BLaER1 treated with 17β-estradiol and CSF1 and Interleukin-3, amounts not matched to agents 10 nM and 100 nM (cell line): ENCODE measurements at regions not wholly inside any gene's neighbourhood (a gene's known extent, or its start where the extent isn't known, plus 50 kb on each side); places are given as distances from the start of the nearest gene placed in this dataset.
"Not testable (repeated sequence)": the region's sequence is repeated elsewhere in the genome, so short reads cannot be mapped to it uniquely, and the experiment has no call there.

Experiments
- H3K27ac ChIP-seq, 11 experiments: shearing (Covaris generic); formaldehyde crosslinking; 2 replicates each; pipeline ENCODE4 v1.8.1; 2022
- H3K27me3 ChIP-seq, 11 experiments: shearing (Covaris generic); formaldehyde crosslinking; 2 replicates each; pipeline ENCODE4 v1.8.1; 2022
- H3K36me3 ChIP-seq, 11 experiments: shearing (Covaris generic); formaldehyde crosslinking; 2 replicates each; pipeline ENCODE4 v1.8.1; 2022
- H3K4me1 ChIP-seq, 10 experiments: shearing (Covaris generic); formaldehyde crosslinking; 2 replicates each; pipeline ENCODE4 v1.8.1; 2022
- H3K4me2 ChIP-seq, 11 experiments: shearing (Covaris generic); formaldehyde crosslinking; 2 replicates each; pipeline ENCODE4 v1.8.1; 2022
- H3K4me3 ChIP-seq, 10 experiments: shearing (Covaris generic); formaldehyde crosslinking; 2 replicates each; pipeline ENCODE4 v1.8.1; 2022
- H3K9ac ChIP-seq, 11 experiments: shearing (Covaris generic); formaldehyde crosslinking; 2 replicates each; pipeline ENCODE4 v1.8.1; 2022
- H3K9me3 ChIP-seq, 11 experiments: shearing (Covaris generic); formaldehyde crosslinking; replicated peaks in 1 of 11; 2 replicates each; pipeline ENCODE4 v1.8.1; 2022
- H4K20me1 ChIP-seq, 11 experiments: shearing (Covaris generic); formaldehyde crosslinking; 2 replicates each; pipeline ENCODE4 v1.8.1; 2022
- Cebpa-rat ChIP-seq, 11 experiments: shearing (Covaris generic); IDR thresholded peaks; 2 replicates each; pipeline ENCODE4 v1.8.1; 2022

DNA sequence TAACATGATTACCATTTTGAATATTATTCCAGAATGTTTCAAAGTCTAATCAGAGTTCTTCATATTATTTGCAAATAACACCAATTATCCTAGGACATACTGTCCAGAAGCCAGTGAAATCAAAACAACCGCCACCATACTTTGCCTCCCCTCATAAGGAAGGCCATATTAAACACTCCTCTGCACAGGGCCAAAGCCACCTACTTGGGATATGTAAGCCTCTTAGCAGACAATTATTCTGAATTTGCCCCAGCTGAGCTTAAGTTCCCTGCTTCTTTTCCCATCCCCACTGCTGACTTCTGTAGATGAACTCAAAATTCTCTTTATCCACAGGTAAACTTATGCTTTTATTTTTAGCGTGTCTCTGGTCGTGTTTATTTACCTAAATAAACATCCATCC is 374.0 kb downstream of the KIF2B start:
- Histone ChIP-seq H3K36me3 (no peaks in the 10 kb centered on the region), H3K4me3 (no peak overlapping the region), H4K20me1 (no peaks in the 10 kb centered on the region)

GRCh38 chr17:54201380-54201779 is 378.7 kb downstream of the KIF2B start:
- H4K20me1 ChIP-seq, H3K4me1 ChIP-seq, H3K4me3 ChIP-seq, H3K9ac ChIP-seq, H3K9me3 ChIP-seq, H3K27ac ChIP-seq, H3K4me2 ChIP-seq, H3K36me3 ChIP-seq, H3K27me3 ChIP-seq: not testable (repeated sequence)

More for the DNA sequence above, 374.0 kb downstream of the KIF2B start:
- Histone ChIP-seq H3K27me3 (no peaks in the 10 kb centered on the region), H3K9me3 (no peaks in the 10 kb centered on the region), H3K9ac (no peak overlapping the region), H3K4me1 (no peaks in the 10 kb centered on the region), H3K27ac (no peak overlapping the region), H3K4me2 (no peak overlapping the region)
- no peak for TF ChIP-seq Cebpa-rat (IDR thresholded peaks at IDR 0.05)

DNA sequence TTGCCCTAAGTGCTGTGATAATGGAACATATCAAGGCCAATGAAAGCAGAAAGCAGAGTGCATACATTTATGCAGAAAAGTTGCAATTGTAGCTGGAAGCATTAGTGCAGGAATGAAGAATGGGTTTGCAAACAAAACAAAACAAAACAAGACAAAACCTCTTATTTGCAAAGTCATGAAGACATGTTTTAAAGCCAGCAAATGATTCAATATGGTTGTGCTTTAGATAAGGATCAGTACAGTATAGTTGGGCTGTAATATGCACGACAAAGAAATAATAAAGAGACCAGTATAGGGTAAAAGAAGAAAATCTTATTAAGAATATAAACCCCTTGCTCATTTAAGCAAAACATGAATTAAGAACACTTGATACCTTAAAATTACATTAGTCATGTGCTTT is 398.1 kb downstream of the KIF2B start:
- no peak overlapping the region for H3K9ac ChIP-seq
- no peaks in the 10 kb centered on the region for H3K27me3 ChIP-seq
- no peak for TF ChIP-seq Cebpa-rat (IDR thresholded peaks at IDR 0.05)
- no peaks in the 10 kb centered on the region for H3K4me1 ChIP-seq
- H3K4me2 ChIP-seq: no peak overlapping the region
- no peak overlapping the region for H3K27ac ChIP-seq
- no peaks in the 10 kb centered on the region for H4K20me1 ChIP-seq
- H3K9me3 ChIP-seq: no peaks in the 10 kb centered on the region
- no peak overlapping the region for H3K4me3 ChIP-seq
- H3K36me3 ChIP-seq: no peaks in the 10 kb centered on the region

DNA sequence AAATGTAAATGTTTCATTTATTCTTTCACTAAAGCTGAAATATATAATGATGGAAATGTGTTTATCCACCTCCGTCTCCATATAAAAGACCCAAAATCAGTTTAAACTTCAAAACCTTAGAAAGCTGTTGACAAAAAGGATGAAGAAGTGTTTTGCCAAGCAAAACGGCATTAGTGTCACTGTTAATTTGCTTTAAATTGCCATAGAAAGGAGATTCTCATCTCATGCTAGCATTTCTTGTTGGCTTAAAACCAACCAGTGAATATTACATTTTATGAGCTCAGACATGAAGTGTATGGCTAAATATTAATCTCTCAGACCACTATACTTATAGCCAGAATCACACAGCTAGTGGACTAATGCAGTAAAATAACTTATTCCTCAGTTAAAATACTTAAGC is 398.8 kb downstream of the KIF2B start:
- Histone ChIP-seq H3K9me3 (no peaks in the 10 kb centered on the region), H3K36me3 (no peaks in the 10 kb centered on the region), H3K4me3 (no peak overlapping the region), H3K4me1 (no peaks in the 10 kb centered on the region), H3K27ac (no peak overlapping the region), H3K9ac (no peak overlapping the region), H4K20me1 (no peaks in the 10 kb centered on the region), H3K27me3 (no peaks in the 10 kb centered on the region), H3K4me2 (no peak overlapping the region)
- TF ChIP-seq Cebpa-rat (IDR thresholded peaks at IDR 0.05): no peak

GRCh38 chr17:54235571-54235970 is 412.8 kb downstream of the KIF2B start:
- Histone ChIP-seq H3K27me3 (no peaks in the 10 kb centered on the region), H3K27ac (no peak overlapping the region), H3K9me3 (no peaks in the 10 kb centered on the region), H3K4me2 (no peak overlapping the region), H3K9ac (no peak overlapping the region), H3K4me1 (no peaks in the 10 kb centered on the region), H3K36me3 (no peaks in the 10 kb centered on the region), H3K4me3 (no peak overlapping the region), H4K20me1 (no peaks in the 10 kb centered on the region)
- TF ChIP-seq Cebpa-rat (IDR thresholded peaks at IDR 0.05): no peak

DNA sequence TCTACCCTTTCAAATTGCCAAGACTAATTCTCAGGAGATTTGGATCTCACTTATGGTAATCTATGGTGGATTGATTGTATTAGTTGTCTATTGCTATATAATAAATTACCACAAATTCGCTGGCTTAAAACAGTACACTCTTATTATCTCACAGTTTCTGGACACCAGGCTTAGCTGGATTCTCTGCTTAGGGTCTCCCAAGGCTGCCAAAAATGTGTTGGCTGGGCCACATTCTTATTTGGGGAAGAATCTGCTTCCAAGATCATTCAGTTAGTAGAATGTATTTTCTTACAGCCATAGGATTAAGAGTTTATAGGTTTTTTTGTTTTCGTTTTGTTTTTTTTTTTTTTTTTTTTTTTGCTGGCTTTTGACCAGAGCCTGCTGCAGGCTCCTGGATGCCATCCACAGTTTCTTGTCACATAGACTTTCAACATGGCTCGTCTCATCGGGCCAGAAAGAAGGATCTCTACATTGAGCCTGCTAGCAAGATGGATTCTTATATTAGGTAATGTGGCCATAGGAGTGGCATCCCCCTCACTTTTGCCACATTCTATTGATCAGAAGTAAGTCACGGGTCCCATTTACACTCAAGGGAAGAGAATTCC is 415.3 kb downstream of the KIF2B start:
- Histone ChIP-seq H3K27me3 (no peaks in the 10 kb centered on the region), H4K20me1 (no peaks in the 10 kb centered on the region), H3K4me1 (no peaks in the 10 kb centered on the region), H3K9me3 (peaks cover 0 to 1% (median 0%) of the 10 kb centered on the region in 11 experiments; a peak in 2 of 22 replicates), H3K27ac (no peak overlapping the region), H3K9ac (no peak overlapping the region), H3K36me3 (no peaks in the 10 kb centered on the region), H3K4me3 (no peak overlapping the region), H3K4me2 (no peak overlapping the region)
- TF ChIP-seq Cebpa-rat (IDR thresholded peaks at IDR 0.05): no peak

GRCh38 chr17:54239291-54239690 is 416.6 kb downstream of the KIF2B start:
- Histone ChIP-seq H4K20me1 (no peaks in the 10 kb centered on the region), H3K4me1 (no peaks in the 10 kb centered on the region), H3K4me3 (no peak overlapping the region), H3K9me3 (peaks cover 0 to 9% (median 4%) of the 10 kb centered on the region in 11 experiments; a peak in 4 of 22 replicates), H3K27ac (no peak overlapping the region), H3K4me2 (no peak overlapping the region), H3K27me3 (no peaks in the 10 kb centered on the region), H3K9ac (no peak overlapping the region), H3K36me3 (no peaks in the 10 kb centered on the region)
- no peak for TF ChIP-seq Cebpa-rat (IDR thresholded peaks at IDR 0.05)

DNA sequence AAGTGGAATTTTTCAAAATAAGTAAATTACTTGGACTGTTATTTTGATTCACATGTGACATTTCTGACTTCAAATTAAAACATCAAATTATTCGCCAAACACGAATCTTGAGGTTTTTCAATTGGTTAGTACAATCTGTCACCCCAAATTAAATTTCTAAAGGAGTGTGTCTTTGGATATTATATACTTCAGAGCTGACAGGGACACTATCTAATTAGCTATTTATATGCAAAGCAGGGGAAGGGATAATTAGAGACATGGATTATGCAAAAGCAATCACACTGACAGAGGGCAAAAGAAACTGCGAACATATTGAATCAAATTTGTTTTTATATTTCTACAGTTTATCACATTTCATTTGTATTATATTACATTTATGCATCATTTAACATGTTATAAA is 433.0 kb downstream of the KIF2B start:
- no peak for TF ChIP-seq Cebpa-rat (IDR thresholded peaks at IDR 0.05)
- H3K4me3 ChIP-seq: no peak overlapping the region

DNA sequence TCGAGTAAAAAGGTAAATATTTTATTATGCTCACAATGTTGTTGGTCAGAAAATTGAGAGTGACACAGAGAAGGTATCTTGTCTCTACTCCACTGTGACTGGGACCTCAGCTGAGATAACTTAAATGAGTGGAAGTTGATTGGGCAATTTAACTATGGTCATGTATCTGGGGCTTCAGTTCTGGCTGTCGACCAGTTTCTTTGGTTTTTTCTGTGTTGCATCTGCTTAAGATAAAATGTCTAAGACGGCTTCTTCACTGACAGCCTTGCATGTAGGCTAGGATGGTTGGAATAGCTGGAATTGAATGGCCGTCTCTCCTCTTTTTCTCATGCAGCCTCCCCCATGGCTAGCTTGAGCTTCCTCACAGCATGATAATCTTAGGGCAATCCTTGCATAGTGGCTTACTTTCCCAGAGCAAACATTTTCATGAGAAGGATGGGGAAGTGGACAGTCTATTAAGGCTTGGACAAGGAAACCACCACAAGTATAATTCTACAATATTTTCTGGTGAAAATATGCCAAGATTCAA is 433.7 kb downstream of the KIF2B start:
- H3K27ac ChIP-seq: no peak overlapping the region
- no peaks in the 10 kb centered on the region for H3K36me3 ChIP-seq
- no peaks in the 10 kb centered on the region for H4K20me1 ChIP-seq
- H3K4me1 ChIP-seq: no peaks in the 10 kb centered on the region
- H3K9me3 ChIP-seq: no peaks in the 10 kb centered on the region; a peak in 1 of 22 replicates
- H3K4me3 ChIP-seq: no peak overlapping the region
- H3K9ac ChIP-seq: no peak overlapping the region
- H3K27me3 ChIP-seq: no peaks in the 10 kb centered on the region
- no peak for TF ChIP-seq Cebpa-rat (IDR thresholded peaks at IDR 0.05)
- H3K4me2 ChIP-seq: no peak overlapping the region

More for the DNA sequence above, 433.0 kb downstream of the KIF2B start:
- H3K27me3 ChIP-seq: no peaks in the 10 kb centered on the region
- no peak overlapping the region for H3K4me2 ChIP-seq
- H3K36me3 ChIP-seq: no peaks in the 10 kb centered on the region
- no peaks in the 10 kb centered on the region for H4K20me1 ChIP-seq
- no peak overlapping the region for H3K27ac ChIP-seq
- H3K4me1 ChIP-seq: no peaks in the 10 kb centered on the region
- H3K9me3 ChIP-seq: no peaks in the 10 kb centered on the region
- no peak overlapping the region for H3K9ac ChIP-seq

- no peak overlapping the region for H3K9ac ChIP-seq
- no peaks in the 10 kb centered on the region; a peak in 1 of 22 replicates for H3K9me3 ChIP-seq
- no peaks in the 10 kb centered on the region for H4K20me1 ChIP-seq
- no peak for TF ChIP-seq Cebpa-rat (IDR thresholded peaks at IDR 0.05)
- H3K27ac ChIP-seq: no peak overlapping the region
- H3K4me3 ChIP-seq: no peak overlapping the region
- H3K36me3 ChIP-seq: no peaks in the 10 kb centered on the region
- H3K4me2 ChIP-seq: no peak overlapping the region
- H3K27me3 ChIP-seq: no peaks in the 10 kb centered on the region
- no peaks in the 10 kb centered on the region for H3K4me1 ChIP-seq
Observed at GRCh38 chr17:54257440-54257839, 434.7 kb downstream of the KIF2B start.
